HG03103 (cell line): ENCODE measurements at regions not wholly inside any gene's neighbourhood (a gene's known extent, or its start where the extent isn't known, plus 50 kb on each side); places are given as distances from the start of the nearest gene placed in this dataset.
A peak's percentile ranks its signal among the peaks of the same experiment; 100 is the strongest.

Source experiments
- ATAC-seq: cut with Tn5 transposase; IDR thresholded peaks from one replicate; pipeline ENCODE4 v1.9.1; 2021; ENCODE audit warnings: low read depth; ENCODE audit not compliant: unreplicated experiment

DNA sequence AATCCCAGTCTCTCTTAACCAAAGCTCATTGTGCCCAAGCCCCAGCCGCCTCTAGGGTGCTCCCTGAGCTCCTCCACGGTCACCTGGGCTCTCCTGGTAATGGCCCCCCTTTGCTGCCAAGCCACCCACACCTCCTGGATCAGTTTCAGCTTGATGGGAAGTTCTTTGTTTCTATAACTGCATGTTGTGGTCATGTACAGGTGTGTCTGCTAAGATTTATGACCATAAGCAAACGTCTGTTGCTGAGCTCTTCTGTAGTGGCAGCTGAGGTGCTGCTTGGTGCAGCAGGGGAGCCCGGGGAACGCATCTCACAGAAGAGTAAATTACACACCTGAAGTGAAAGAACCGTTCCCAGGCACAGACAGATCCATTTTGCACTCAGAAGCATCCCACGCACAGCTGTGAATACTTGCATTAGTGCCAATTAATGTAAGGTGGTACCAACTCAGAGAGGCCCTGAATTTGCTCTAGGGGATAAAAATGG is 194.6 kb upstream of the ARID1B start:
- ATAC-seq: no peak

DNA sequence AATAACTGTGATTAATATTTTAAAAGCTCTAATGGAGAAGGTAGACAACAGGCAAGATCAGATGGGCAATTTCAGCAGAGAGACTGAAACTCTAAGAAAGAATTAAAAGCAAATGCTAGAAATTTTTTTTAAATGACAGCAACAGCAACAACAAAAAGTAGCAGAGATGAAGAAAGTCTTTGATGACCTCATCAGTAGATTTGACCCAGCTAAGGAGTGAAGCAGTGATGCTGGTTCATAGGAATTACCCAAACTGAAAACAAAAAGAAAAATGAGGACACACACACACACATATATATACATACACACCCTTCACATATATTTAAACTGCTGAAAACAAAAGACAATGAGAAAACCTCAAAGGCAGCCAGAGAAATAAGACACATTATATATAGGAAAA is 197.6 kb upstream of the ARID1B start:
- no peak for ATAC-seq

DNA sequence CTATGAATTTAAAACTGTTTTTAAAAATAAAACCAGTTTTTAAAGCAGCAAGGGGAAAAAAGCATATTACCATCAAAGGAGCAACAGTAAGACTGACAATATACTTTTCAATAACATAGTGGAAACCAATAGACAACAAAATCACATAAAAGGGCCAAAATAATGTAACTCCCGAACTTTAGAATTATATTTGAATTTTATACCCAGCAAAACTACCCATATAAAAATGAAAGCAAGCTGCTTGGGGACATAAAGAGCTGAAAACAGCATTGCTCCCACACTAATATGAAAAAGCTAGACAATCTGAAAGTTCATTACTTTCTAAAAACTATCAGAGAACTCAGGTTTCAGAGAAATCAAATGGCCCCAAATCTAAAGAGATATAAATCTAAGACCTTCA is 199.4 kb upstream of the ARID1B start:
- ATAC-seq: no peak

DNA sequence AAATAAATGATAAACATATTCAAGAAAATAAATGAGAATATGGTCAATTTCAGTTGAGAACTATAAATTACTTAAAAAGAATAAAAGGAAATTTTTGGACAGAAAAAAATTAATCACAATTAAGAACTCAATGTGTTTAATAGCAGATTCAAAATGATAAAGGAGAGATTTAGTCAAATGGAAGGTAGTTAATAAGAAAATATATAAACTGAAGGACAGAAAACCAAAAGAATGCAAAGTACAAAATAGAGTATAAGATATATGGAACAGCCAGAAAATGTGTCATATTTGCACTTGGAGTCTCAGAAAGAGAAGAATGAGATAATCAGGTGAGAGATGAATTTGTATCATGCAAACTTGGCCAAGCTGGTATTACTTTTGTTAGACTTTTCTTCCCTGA is 201.8 kb upstream of the ARID1B start:
- no peak for ATAC-seq

DNA sequence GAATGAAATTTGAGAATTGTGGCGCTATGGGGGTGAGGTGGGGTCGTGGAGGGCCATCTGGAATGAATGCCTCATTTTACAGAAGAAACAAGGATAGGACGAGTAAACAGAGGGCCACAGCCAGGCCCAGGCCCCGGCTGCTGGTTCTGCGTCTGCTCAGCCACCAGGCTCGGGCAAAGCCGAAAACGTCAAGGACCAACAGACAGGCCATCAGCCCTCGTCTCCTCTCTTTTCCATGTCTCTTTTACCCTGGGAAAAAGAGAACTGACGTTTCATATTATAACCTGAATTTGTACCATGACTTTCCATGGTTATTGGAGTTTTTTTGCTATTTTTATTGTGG is 212.4 kb upstream of the ARID1B start:
- no peak for ATAC-seq

DNA sequence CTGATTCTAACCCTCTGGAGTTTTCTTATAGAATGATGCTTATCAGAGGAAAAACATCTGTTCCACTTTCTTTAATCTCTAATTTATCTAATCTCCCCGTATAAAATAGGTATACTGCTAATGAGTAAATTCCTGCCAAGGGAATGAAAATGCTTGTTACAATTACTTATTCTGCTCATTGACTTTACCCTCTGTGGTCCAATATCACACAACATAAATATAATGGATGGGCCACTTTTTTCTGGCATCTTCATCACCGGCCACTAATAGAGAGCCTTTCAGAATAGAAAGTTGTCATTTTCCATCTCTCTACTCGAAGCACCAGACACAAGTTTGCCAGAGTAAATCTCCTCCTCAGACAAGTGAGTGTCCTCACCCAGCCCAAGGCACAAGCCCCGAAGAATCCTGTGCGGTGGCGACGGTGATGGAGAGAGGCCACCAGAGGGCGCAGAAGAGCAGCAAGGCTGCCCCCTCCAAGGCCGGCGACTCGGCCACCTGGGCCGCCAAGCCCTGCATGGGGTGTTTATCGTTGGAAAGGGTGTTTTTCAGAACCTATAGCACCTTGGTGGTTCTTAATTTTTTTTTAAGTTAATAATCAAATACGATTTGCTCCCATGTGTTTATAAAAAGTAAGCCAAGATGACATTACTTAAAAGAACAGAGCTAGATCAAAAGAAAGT is 212.9 kb upstream of the ARID1B start:
- ATAC-seq: peak; percentile 97

DNA sequence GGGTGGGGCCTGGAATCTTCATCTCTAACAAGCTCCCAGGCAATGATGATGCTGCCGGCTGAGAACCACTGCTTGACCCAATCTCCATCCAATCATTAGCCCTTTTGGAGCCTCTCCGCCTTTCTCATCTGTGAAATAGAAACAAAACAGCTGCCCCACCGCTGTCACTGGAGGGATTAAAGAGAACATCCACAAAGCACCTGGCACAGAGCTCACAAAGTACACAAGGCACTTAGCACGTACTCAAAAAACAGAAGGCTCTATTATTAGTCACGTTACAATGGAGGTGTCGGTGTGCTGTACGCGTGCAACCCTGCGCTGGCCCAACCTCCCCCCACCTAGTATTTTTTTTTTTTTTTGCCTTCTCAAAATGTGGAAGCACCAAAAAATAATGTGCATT is 213.5 kb upstream of the ARID1B start:
- ATAC-seq: no peak

DNA sequence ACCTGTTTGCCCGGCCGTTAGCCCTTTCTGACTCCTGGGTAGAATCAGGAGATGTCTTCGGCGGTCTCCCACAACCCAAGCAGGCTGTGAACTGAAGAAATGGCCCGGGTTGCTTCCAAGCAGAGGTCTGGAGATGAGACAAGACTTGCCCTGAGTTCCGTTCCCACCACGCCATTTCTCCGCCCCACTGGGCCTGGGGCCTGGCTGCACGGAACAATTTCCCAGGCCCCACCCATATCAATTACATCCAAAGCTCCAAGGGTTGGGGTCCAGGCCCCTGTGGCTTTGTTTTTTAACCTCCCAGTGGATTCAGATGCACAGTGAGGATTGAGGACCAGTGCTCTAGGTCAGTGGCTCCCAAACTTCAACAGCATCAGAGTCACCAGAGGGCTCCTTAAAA is 214.5 kb upstream of the ARID1B start:
- ATAC-seq: no peak

DNA sequence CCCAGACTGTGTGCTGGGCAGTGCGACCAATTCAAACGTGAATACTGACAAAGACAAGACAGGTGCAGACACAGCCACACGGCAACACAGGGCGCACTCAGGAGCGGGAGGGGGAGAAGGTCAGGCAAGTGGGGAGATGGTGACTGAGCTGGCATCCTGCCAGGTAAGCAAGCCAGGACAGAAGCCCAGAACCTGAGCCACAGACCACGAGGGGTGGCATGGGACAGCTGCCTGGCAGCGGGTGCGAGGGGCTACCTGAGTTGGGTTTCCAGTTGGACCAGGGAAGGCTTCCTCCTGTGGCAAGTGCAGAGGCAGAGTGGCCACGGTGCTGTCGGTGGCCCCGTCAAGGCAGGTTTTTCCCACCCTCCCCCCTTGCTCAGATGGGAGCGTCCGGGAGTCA is 215.2 kb upstream of the ARID1B start:
- no peak for ATAC-seq

DNA sequence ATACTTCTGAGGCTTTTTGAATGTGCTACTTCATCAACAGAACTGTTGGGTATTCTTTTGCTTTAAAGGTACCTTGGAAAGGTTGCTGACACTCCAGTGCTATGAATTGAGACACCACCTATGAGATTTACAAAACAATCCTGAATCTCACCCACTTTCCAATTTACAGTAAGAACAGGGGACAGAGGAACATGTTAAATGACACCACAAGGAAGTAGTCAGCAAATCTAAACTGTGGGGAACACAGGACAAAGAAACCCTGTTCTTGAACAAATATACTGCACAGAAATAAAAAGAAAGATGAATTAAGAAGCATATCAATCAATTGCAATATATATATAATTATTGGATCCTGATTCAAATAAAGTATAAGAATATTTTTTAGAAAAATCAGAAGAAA is 216.7 kb upstream of the ARID1B start:
- ATAC-seq: no peak

DNA sequence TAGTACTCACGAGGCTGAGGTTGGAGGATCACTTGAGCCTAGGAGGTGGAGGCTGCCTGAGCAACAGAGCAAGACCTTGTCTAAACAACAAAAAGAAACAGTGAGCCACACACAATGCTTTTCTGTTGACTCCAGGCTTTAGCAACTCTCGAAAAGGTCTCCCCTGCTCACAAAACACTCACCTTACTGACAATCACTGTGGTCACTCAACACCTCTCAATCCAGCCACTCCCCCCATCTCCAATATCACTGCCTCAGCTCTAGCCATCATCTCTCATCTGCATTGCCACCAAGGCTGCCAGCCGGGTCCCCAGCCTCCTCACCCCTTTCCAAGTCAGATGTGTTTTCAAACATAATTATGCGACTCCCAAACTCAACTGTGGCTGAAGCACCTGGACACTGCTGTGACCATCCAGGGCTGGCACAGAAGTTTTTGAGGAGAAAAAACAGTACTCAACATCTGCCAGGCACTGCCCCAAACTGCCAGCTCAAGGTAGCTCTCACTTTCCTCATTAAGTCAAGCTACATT is 218.0 kb upstream of the ARID1B start:
- no peak for ATAC-seq

DNA sequence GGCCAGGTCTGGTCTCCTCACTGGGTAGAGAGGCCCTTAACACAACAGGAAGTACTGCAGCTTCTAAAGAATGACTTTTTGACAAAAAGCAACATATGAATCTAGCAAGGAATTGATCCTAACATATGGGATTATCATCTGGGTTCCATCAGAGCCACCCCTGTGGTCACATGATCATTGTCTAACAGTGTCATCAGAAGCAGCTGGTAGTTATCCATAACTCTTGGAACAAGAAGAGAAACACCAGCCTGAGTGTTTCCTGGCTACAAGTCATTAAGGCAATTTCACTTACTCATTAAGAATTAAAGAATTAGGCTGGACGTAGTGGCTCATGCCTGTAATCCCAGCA is 219.3 kb upstream of the ARID1B start:
- ATAC-seq: no peak

DNA sequence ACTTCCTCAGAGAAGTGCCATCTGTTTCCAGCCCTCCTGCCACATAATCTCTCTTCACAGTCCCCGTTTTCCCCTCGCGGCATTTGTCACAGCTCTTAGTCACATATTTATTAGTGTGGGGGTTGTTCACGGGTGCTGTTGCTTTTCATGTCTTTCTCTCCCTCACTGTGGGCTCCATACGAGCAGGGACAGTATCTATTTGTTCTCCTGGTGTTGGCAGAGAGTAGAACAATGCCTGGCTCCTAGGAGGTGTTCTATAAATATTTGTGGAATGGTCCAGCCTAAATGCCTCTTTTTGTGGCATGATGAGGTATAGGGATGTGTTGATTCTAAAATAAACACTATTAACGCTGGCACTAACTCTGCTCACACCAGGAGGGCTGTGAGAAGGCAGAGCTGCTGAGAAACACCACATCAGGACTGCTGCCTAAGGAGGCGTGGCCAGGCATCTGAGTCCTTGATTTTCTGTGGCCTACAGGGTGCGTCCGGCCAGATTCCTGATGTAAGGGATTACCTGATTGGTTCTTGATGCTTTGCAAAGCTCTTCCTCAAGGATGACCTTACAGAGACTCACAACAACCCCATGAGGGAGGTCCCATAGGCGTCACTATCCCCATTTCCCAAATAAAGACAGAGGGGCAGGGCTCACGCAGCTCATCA is 219.8 kb upstream of the ARID1B start:
- ATAC-seq: no peak

DNA sequence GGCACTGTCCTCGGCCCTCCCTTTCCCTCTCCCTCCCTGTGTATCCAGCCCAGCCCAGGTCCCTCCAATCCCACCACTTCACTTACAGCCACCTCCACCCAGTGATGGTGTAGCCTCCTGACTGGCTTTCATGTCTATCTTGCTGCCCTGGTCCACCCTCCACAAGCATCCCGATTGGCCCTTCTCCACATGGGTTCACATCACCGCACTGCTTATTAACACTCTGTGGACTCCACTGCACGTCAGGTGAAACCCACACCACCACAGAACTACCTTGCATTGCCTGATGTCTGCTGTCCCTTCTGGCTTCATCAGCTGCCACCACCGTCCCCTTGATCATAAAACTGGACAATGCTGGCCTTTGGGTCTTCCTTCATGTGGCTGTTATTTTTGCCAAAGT is 220.4 kb upstream of the ARID1B start:
- no peak for ATAC-seq

DNA sequence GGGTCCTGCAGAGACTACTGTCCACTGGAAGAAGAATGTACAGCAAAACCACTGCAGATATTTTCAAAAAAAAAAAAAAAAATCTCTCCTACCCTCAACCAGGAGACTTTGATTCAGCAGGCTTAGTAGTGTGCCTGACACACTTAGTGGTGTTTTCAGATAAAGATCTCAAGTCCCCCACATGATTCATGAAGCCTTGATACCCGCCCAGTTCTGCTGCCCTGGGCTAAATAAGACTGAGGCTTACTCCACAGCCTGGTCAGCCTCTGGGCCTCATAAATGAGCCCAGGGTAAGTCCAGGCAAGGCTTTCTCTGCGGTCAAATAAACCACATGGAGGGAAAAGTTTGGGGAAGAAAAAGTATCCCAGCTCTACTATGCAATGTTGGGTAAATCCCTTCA is 222.1 kb upstream of the ARID1B start:
- no peak for ATAC-seq

DNA sequence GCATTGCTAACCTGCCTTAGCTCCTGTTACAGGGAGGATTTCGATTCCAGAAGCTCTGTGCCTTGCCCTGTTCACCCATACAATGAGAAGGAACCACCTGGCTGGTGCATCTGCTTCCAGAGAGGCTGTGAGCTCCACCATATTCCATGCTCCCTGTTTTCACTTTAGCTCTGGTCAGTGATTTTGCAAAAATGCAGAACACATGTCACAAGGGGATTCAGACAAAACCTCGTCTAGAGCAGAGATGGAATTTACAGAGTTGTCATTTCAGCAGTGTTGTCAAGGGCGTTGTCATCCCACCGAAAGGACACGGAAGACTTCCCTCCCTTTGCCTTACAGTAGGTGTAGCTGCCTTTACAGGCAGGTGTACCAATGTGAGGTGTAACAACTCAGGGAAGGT is 223.0 kb upstream of the ARID1B start:
- no peak for ATAC-seq

DNA sequence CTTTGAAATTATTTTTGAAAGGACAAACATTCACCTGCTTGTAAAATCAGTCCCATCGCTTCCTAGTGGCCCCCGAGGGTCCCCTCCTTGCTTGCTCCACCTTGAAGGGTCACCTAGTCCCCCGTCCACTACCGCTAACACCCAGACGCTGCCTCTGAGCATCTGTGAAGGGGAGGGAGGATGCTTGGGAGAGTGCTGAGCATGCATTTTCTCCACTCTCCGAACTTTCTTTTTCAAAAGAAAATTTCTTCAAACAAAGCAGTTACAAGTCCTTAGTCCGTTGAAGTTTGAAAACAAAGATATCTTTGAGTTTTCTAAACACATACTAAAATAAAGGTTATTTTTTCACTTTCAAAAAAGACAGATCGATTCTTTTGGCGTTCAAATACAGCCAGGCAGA is 224.3 kb upstream of the ARID1B start:
- no peak for ATAC-seq

DNA sequence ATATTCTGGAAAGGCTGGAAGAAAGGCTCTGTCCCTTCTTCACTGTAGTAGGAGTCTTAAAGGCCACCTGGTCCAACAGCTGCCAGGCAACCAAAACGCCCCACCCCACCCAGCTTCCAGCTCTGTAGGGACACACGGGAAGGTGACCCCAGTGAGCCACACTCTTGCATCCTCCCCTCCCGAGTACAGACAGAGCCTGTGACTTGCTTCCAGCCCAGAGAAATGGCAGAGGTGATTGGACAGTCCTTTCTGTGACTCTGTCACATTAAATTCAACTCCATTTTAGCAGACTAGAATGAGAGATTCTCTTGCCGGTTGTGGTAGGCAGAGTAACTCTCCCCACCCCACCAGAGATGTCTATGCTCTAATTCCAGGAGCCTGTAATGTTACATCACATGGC is 226.2 kb upstream of the ARID1B start:
- no peak for ATAC-seq

DNA sequence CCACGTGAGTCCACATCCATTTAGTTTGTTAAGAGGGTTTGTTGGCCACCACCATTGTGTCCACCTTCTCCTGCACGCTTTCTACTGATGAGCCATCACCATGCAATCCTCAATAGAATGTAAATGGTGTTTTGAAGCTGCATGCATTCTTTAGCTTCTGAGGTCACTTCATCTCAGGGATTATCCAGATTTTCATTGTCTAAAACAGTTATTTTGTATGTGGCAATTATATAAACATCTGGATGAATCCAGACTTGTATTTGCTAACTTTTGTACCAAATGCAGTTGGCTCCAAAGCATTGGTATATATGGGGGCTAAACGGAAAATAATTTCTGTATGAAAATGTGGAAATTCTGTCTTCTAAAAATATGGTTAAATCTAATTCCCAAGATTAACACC is 231.2 kb upstream of the ARID1B start:
- ATAC-seq: no peak

DNA sequence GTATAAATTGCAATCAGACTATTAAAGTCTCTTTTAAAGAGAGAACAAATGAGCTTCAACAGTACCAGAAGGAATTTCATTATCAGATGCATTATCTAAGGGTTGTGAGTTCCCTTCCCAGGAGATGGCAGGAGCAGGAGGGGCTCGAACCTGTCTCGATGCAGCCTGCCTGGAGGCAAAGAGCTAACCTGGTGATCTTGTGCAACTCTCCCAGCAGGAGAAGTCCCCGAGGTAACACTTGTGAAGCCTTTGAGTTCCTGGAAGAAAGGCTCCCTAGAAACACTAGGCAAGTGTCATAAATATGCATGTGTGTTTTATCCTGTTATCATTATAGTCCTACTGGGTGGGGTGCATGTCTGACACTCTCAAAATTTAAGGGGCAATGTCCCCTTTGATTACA is 232.2 kb upstream of the ARID1B start:
- ATAC-seq: no peak

DNA sequence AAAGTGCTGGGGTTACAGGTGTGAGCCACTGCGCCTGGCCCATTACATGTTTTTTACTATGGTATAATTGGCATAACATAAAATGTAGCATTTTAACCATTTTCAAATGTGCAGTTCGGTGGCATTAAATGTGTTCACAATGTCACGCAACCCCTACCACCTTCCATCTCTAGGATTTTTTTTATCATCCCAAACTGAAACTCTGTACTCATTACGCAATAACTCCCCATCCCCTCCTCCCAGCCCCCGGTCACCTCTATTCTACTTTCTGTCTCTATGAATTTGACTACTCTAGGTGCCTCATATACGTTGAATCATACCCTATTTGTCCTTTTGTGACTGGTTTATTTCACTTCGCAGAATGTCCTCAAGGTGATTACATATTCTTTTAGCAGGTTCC is 233.1 kb upstream of the ARID1B start:
- ATAC-seq: no peak

DNA sequence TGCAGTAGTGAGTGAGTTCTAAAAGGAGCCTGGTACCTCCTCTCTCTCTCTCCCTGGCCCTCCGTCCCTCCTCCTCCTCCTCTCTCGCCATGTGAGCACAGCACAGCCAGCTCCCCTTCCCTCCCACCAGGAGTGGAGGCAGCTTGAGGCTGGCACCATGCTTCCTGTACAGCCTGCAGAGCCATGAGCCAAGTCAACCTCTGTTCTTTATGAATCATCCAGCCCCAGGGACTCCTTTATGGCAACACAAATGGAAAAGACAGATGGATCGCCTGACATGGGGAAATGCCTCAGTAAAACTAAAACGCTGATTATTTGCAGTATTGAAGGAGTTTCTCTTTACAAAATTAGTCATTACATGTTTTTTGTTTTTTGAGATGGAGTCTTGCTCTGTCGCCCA is 233.7 kb upstream of the ARID1B start:
- no peak for ATAC-seq
